Cardiac fibroblast (primary cell): ENCODE measurements at regions not wholly inside any gene's neighbourhood (a gene's known extent, or its start where the extent isn't known, plus 50 kb on each side); places are given as distances from the start of the nearest gene placed in this dataset.
A peak's percentile ranks its signal among the peaks of the same experiment; 100 is the strongest.

Experiments used
- DNase-seq, 2 donors: peaks; one replicate each; pipeline versions ENCODE4 v3.0.0 to v3.0.0-alpha.2; 2010; ENCODE audit warnings: low read depth in 2 of 2
- H3K4me3 ChIP-seq, 2 donors: replicated peaks in 1 of 2; 1 replicate in 1 of 2; 2 replicates in 1 of 2; pipeline ENCODE4 v1.5.1; 2011; ENCODE audit warnings: low read depth in 2 of 2, low read length in 2 of 2, mild to moderate bottlenecking in 2 of 2, moderate library complexity in 1 of 2
- CTCF ChIP-seq: IDR thresholded peaks from one replicate; pipeline ENCODE4 v1.5.1; 2011; ENCODE audit warnings: low read depth, mild to moderate bottlenecking, low read length, inconsistent platforms

GRCh38 chr6:140850438-140850837, 1282.3 kb upstream of the GJE1 start:
- TF ChIP-seq CTCF = no peak
- DNase-seq = peak; percentile 47 to 80
- no peak overlapping the region for H3K4me3 ChIP-seq

GRCh38 chr6:140849456-140849855, 1283.3 kb upstream of the GJE1 start:
- DNase-seq = peak; percentile 64 to 71
- no peak for TF ChIP-seq CTCF
- no peak overlapping the region for H3K4me3 ChIP-seq

- no peak for TF ChIP-seq CTCF
- H3K4me3 ChIP-seq = no peak overlapping the region
- no peak for DNase-seq
Observed at GRCh38 chr6:140847262-140847645, 1285.5 kb upstream of the GJE1 start.

- TF ChIP-seq CTCF = no peak
- no peak overlapping the region for H3K4me3 ChIP-seq
- DNase-seq = peak; percentile 51 to 81
Observed at GRCh38 chr6:140846503-140847261, 1286.0 kb upstream of the GJE1 start.

GRCh38 chr6:140845701-140846100, 1287.0 kb upstream of the GJE1 start:
- DNase-seq = no peak
- no peak for TF ChIP-seq CTCF
- no peak overlapping the region for H3K4me3 ChIP-seq

GRCh38 chr6:140844167-140844566, 1288.6 kb upstream of the GJE1 start:
- no peak overlapping the region for H3K4me3 ChIP-seq
- no peak for TF ChIP-seq CTCF
- no peak for DNase-seq

GRCh38 chr6:140833408-140833807, 1299.3 kb upstream of the GJE1 start:
- no peak overlapping the region for H3K4me3 ChIP-seq
- no peak for TF ChIP-seq CTCF
- no peak for DNase-seq
